Ectodermal cell (in vitro differentiated cells): ENCODE measurements at regions not wholly inside any gene's neighbourhood (a gene's known extent, or its start where the extent isn't known, plus 50 kb on each side); places are given as distances from the start of the nearest gene placed in this dataset.

Experiments used
- H3K27ac ChIP-seq: 2 replicates; pipeline ENCODE4 v1.7.0; 2013; ENCODE audit warnings: mild to moderate bottlenecking, low read depth, low read length; ENCODE audit not compliant: insufficient read depth, poor library complexity, severe bottlenecking
- H3K27me3 ChIP-seq: 2 replicates; pipeline ENCODE4 v1.7.0; 2013; ENCODE audit warnings: mild to moderate bottlenecking, low read length; ENCODE audit not compliant: insufficient read depth, control insufficient read depth, poor library complexity, severe bottlenecking
- H3K36me3 ChIP-seq: one replicate; pipeline ENCODE4 v1.7.0; 2013; ENCODE audit warnings: low read length; ENCODE audit not compliant: control insufficient read depth, insufficient read depth
- H3K4me1 ChIP-seq: one replicate; pipeline ENCODE4 v1.7.0; 2013; ENCODE audit warnings: low read length; ENCODE audit not compliant: control insufficient read depth, insufficient read depth
- H3K4me3 ChIP-seq: 2 replicates; pipeline ENCODE4 v1.7.0; 2013; ENCODE audit warnings: low read depth, low read length, control low read depth; ENCODE audit not compliant: insufficient read depth
- H3K9me3 ChIP-seq: 2 replicates; pipeline ENCODE4 v1.7.0; 2013; ENCODE audit warnings: mild to moderate bottlenecking, low read length, moderate library complexity; ENCODE audit not compliant: control insufficient read depth
- WGBS, 2 experiments: methylation state at CpG; one replicate each; pipeline ENCODE4 v1.1.7; 2013; ENCODE audit warnings: missing lambda C conversion rate in 2 of 2; 5-methylcytosine and 5-hydroxymethylcytosine counted together

- H3K9me3 ChIP-seq = no peaks in the 10 kb centered on the region
- no peak overlapping the region for H3K27ac ChIP-seq
- no peak overlapping the region for H3K4me3 ChIP-seq
- no peaks in the 10 kb centered on the region for H3K36me3 ChIP-seq
- H3K27me3 ChIP-seq = no peaks in the 10 kb centered on the region
- WGBS, 2 experiments = 72 to 86% methylated on average over 1 of the region's 1 CpG
- no peaks in the 10 kb centered on the region for H3K4me1 ChIP-seq
Measured at GRCh38 chr20:39429726-39430125, 467.6 kb downstream of the DHX35 start.

GRCh38 chr20:39424962-39425678, 463.0 kb downstream of the DHX35 start:
- H3K27ac ChIP-seq = no peak overlapping the region
- H3K4me1 ChIP-seq = no peaks in the 10 kb centered on the region
- H3K36me3 ChIP-seq = no peaks in the 10 kb centered on the region
- no peaks in the 10 kb centered on the region for H3K27me3 ChIP-seq
- H3K9me3 ChIP-seq = no peaks in the 10 kb centered on the region
- WGBS, 2 experiments = 95 to 96% methylated on average over 5 of the region's 5 CpGs
- no peak overlapping the region for H3K4me3 ChIP-seq

GRCh38 chr20:39421571-39422105, 459.5 kb downstream of the DHX35 start:
- Histone ChIP-seq H3K36me3 (no peaks in the 10 kb centered on the region), H3K4me3 (no peak overlapping the region), H3K4me1 (no peaks in the 10 kb centered on the region), H3K9me3 (no peaks in the 10 kb centered on the region), H3K27ac (no peak overlapping the region), H3K27me3 (no peaks in the 10 kb centered on the region)
- WGBS, 2 experiments = 94 to 96% methylated on average over 4 to 5 of the region's 5 CpGs

GRCh38 chr20:39412091-39412490, 449.9 kb downstream of the DHX35 start:
- Histone ChIP-seq H3K27me3 (no peaks in the 10 kb centered on the region), H3K4me1 (no peaks in the 10 kb centered on the region), H3K36me3 (no peaks in the 10 kb centered on the region), H3K27ac (no peak overlapping the region), H3K9me3 (no peaks in the 10 kb centered on the region), H3K4me3 (no peak overlapping the region)

- Histone ChIP-seq H3K27ac (no peak overlapping the region), H3K27me3 (no peaks in the 10 kb centered on the region), H3K9me3 (no peaks in the 10 kb centered on the region), H3K36me3 (no peaks in the 10 kb centered on the region), H3K4me3 (no peak overlapping the region), H3K4me1 (no peaks in the 10 kb centered on the region)
Measured at GRCh38 chr20:39399463-39399862, 437.3 kb downstream of the DHX35 start.

GRCh38 chr20:39398656-39399055, 436.5 kb downstream of the DHX35 start:
- 68% methylated on average over 2 of the region's 2 CpGs for WGBS, 2 experiments
- no peaks in the 10 kb centered on the region for H3K4me1 ChIP-seq
- no peak overlapping the region for H3K4me3 ChIP-seq
- no peaks in the 10 kb centered on the region for H3K9me3 ChIP-seq
- H3K27ac ChIP-seq = no peak overlapping the region
- H3K27me3 ChIP-seq = no peaks in the 10 kb centered on the region
- no peaks in the 10 kb centered on the region for H3K36me3 ChIP-seq

- 91 to 99% methylated on average over 2 of the region's 2 CpGs for WGBS, 2 experiments
- Histone ChIP-seq H3K36me3 (no peaks in the 10 kb centered on the region), H3K4me3 (no peak overlapping the region), H3K4me1 (no peaks in the 10 kb centered on the region), H3K27me3 (no peaks in the 10 kb centered on the region), H3K27ac (no peak overlapping the region), H3K9me3 (no peaks in the 10 kb centered on the region)
Measured at GRCh38 chr20:39397646-39398045, 435.5 kb downstream of the DHX35 start.

- no peaks in the 10 kb centered on the region for H3K4me1 ChIP-seq
- 87 to 92% methylated on average over 9 of the region's 9 CpGs for WGBS, 2 experiments
- H3K27ac ChIP-seq = no peak overlapping the region
Measured at GRCh38 chr20:39395478-39396291, 433.5 kb downstream of the DHX35 start.

GRCh38 chr20:39394461-39394860, 432.3 kb downstream of the DHX35 start:
- no peaks in the 10 kb centered on the region for H3K4me1 ChIP-seq
- no peaks in the 10 kb centered on the region for H3K36me3 ChIP-seq
- 95 to 97% methylated on average over 2 of the region's 2 CpGs for WGBS, 2 experiments
- no peak overlapping the region for H3K27ac ChIP-seq
- no peaks in the 10 kb centered on the region for H3K9me3 ChIP-seq
- no peak overlapping the region for H3K4me3 ChIP-seq
- H3K27me3 ChIP-seq = no peaks in the 10 kb centered on the region

More at GRCh38 chr20:39395478-39396291, 433.5 kb downstream of the DHX35 start:
- Histone ChIP-seq H3K4me3 (no peak overlapping the region), H3K9me3 (no peaks in the 10 kb centered on the region), H3K36me3 (no peaks in the 10 kb centered on the region), H3K27me3 (no peaks in the 10 kb centered on the region)

GRCh38 chr20:39390186-39390585, 428.0 kb downstream of the DHX35 start:
- Histone ChIP-seq H3K27ac (no peak overlapping the region), H3K27me3 (no peaks in the 10 kb centered on the region), H3K4me3 (no peak overlapping the region), H3K36me3 (no peaks in the 10 kb centered on the region), H3K9me3 (no peaks in the 10 kb centered on the region), H3K4me1 (no peaks in the 10 kb centered on the region)
- 75 to 79% methylated on average over 5 of the region's 5 CpGs for WGBS, 2 experiments
